DMS114 treated with DMSO at 0.1 percent for 48 hours (cell line): ENCODE measurements at regions not wholly inside any gene's neighbourhood (a gene's known extent, or its start where the extent isn't known, plus 50 kb on each side); places are given as distances from the start of the nearest gene placed in this dataset.
"Not testable (repeated sequence)": the region's sequence is repeated elsewhere in the genome, so short reads cannot be mapped to it uniquely, and the experiment has no call there.

ENCODE experiments used
- DNase-seq: peaks from one replicate; lab custom pipeline; 2025; ENCODE audit not compliant: unreplicated experiment; lab: John Stamatoyannopoulos, UW

DNA sequence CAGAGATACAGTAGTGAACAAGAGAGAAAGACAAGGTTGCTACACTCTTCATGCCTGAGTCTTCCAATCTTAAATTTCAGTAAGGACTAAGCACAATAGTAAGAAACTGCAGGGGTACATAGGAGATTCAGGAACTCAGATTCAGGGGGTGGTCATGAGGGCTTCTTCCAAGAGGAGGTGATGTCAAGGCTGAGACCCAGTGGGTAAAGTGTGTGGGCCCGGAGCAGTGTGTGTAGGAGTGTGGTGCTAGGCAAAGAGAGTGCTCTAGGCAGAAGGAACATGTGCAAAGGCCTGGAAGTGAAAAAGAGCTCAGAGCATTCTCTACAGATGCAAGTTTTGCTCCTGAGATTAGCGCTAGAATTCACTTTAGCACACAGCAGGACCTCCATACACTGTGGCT is 102.9 kb upstream of the SPATA12 start:
- DNase-seq = no peak

DNA sequence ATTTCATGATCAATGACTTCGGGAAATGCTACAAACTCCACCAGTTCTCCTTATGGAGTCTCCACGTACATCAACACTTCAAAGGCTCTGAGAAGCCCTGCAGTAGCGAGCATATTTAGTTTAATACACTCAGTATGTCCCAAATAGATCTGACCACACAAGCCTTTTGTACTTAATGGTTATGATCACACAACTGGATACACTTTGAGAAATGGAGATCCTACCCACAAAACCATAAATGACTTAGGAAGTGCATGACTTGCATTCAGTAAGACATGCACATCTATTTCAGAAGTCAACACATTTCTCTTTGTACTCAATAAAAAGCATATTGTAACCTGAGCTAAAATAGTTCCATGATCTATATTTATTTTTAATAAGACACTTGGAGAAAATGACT is 103.6 kb upstream of the SPATA12 start:
- no peak for DNase-seq

DNA sequence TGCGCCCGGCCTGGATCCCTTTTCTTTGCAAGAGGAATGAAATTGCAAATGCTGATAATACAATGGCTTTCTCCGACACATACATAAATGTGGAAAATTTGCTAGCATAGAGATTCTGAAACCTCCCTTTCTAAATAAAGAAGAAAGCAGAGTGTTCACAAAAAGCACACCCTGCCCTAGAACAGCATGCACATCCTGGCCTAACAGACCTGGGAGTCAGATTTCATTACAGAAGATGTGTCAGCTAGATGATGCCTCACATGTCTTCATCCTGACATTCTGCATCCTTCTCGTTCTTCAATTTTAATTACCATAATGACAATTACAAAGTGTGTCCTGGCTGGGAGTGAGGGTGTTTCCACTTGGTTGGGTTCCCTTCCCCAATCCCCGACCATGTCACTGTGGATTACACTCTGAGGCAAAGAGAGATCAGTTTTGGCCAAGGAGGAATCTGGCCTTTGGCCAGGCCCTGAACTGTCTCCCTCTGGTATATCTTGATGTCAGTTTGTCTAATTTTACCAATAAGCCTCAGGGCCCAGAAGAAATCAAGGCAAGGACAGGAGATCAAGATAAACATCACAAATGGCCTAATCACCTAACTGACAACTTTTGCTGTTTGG is 104.9 kb upstream of the SPATA12 start:
- no peak for DNase-seq

DNA sequence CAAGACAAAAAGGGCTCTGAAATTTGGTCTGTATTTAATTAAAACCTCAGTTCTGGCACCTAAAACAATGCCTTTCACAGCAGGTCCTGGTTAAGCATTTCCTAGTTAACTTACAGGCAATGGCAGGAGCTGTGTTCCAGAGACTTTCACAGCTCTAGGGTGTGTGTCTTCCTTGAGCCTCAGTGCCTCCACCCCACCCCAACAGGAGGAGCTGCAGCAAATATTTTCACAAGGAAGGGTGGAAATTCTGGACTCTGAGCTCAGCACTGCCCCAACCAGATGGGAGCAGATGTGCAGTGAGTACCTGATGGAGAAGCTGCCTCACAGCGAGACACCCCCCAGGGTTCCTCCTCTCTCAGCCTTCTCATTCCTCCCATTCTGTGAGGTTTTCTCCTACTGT is 106.3 kb upstream of the SPATA12 start:
- DNase-seq = no peak

DNA sequence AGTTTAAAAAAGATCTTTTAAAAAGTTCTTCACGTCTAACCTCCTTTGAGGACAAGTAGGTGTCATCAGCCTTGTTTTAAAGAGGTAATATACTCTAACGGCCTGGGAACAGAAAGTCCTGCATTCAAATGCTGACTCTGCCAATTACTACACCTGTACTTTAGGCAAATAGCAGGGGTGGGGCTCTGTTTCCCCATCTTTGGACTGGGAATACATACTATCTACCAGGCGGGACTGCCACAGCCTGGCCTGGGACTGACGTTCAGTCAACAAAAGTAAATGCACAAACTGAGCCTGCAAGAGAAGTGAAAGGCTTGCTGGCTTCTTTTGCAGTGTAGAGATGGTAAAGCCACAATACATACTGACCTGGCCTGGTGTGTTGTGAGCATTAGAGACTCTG is 107.6 kb upstream of the SPATA12 start:
- no peak for DNase-seq

DNA sequence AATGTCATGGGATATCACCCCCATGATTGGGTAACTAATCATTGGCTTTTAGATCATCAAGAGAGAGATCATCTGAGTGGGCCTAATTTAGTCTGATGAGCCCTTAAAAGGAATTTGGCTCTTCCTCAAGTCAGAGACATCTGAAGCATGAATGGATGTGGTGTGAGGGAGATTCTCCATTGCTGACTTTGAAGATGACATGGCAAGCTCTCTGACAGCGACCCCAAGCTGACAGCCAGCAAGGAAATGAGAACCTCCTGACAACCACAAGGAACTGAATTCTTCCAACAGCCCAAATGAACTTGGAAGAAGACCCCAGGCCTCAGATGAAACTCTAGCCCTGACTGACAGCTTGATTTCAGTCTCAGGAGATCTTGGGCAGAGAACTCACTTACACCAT is 108.4 kb upstream of the SPATA12 start:
- no peak for DNase-seq

DNA sequence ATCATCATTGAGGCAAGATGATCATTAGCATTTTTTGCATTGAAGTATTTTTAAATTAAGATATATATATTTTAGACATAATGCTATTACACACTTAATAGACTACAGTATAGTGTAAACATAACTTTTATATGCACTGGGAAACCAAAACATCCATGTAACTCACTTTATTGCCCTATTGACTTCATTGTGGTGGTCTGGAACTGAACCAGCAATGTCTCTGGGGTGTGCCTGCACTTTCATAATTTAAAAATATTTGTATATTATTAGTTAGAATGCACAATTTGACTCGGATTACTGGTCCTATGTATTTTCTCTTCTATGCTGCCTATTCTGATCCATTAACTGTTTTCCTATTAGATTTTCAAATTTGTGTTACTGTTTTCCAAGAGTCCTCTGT is 109.1 kb upstream of the SPATA12 start:
- no peak for DNase-seq

DNA sequence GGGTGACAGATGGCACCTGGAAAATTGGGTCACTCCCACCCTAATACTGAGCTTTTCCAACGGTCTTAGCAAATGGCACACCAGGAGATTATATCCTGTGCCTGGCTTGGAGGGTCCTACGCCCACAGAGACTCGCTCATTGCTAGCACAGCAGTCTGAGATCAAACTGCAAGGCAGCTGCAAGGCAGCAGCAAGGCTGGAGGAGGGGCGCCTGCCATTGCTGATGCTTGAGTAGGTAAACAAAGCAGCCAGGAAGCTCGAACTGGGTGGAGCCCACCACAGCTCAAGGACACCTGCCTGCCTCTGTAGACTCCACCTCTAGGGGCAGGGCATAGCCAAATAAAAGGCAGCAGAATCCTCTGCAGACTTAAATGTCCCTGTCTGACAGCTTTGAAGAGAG is 115.1 kb upstream of the SPATA12 start:
- not testable (repeated sequence) for DNase-seq

DNA sequence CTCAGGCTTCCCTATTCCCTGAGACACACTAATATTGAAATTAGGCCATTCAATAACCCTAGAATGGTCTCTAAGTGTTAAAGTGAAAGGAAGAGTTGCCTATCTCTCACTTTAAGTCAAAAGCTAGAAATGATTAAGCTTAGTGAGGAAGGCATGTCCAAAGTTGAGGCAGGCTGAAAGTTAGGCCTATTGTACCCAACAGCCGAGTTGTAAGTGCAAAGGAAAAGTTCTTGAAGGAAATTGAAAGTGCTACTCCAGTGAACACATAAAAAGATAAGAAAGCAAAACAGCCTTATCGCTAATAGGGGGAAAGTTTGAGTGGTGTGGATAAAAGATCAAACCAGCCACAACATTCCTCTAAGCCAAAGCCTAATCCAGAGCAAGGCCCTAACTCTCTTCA is 117.9 kb upstream of the SPATA12 start:
- no peak for DNase-seq

DNA sequence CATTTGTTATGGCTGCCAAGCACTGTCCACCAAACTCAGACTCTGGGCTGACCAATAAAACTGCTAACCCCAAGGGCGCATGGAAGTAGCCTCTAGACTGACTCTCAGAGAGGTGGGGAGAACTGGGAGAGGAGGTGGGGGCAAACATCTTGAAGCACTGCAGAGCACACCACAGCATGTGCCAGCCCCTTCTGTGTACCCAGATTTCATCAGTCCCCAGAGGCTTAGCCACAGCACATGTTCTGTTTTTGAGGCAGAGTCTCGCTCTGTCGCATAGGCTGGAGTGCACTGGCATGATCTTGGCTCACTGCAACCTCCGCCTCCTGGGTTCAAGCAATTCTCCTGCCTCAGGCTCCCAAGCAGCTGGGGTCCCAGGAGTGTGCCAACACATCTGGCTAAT is 119.5 kb upstream of the SPATA12 start:
- DNase-seq = no peak

DNA sequence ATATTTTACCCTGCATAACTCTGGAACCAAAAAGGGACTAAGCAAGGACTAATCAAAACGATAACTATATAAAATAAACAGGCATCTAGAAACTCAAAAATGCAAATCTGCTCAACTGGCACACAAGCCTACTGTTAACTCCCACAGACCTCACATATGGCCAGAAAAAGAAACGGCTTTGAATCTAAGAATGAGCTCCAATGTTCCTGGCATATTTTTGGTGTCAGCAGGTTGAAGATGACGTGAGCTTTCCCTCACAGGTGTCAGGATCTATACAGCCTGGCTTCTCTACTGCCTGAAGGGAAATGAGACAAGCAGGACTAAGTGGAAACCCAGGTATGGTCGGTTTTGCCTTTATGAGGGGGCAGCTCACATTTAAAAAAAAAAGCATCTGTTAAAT is 120.1 kb upstream of the SPATA12 start:
- DNase-seq = no peak

DNA sequence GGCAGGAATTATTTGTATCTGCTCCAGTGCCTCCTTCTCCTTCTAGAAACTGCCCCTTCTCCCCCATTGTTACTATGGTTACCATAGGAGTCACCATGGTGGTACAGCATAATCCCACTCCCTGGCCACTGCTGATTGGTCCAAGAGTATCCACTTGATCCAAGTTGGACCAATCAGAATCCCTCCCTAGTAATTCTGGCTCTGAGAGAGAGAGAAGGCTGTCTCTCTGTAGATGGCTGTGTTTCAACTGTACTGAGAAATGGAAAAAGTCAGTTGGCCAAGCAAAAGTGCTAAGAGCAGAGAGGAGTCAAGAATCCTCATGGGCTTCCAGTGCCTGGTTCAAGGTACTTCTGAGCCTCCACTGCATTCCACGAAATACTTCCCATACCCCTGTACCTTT is 120.6 kb upstream of the SPATA12 start:
- DNase-seq = no peak

DNA sequence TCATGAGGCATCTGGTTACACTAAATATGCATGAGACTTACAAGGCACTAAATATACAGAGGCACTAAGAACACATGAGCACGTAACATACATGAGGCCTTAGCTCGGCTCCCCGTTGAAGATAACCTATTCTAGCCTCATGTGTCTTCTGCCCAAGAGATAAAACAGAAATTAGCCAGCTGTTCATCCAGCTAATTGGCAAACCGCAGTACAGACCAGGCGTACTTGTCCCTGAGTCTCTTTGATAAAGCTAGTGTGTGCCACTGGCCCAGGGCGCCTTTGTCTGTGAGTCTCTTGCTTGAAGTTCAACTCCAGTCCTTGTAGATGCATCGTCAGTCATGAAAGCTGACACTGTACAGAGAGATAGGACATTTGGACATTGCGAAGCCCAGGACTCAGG is 121.9 kb upstream of the SPATA12 start:
- no peak for DNase-seq

DNA sequence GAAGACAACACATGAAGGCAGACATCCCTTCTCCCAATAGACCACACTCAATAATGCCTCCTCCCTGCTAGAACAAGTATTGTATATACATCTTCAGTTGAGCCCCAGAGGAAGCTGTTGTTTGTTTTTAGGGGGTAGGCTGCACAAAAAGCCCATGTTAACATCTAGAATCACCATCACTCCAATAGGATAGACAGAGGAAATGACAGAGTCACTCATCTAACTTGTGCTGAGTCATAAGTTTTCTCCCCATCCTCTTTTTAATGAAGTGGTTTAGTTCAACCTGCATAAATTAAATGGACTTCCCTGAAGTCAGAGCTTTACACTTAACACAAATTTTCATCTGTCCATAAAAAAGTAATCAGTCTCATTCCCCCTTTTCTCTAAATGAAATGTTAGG is 122.9 kb upstream of the SPATA12 start:
- no peak for DNase-seq

DNA sequence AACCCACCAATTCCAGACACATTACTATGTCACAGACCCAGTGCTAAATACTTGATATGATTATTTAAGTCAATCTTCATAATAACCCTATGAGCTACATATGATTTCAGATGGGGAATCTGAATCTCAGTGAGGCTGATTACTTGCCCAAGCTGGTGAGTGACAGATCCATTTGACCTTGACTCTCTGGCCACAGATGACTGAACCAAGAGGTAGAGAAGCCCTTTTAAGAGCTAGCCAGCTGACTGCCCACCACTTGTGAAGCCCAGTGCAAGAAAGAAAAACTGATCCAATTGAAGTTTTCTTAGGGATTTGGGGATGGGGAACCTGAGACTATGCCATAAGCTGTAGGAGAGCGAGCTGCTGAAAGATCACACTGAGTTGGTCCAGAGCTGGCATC is 124.7 kb upstream of the SPATA12 start:
- DNase-seq = no peak

DNA sequence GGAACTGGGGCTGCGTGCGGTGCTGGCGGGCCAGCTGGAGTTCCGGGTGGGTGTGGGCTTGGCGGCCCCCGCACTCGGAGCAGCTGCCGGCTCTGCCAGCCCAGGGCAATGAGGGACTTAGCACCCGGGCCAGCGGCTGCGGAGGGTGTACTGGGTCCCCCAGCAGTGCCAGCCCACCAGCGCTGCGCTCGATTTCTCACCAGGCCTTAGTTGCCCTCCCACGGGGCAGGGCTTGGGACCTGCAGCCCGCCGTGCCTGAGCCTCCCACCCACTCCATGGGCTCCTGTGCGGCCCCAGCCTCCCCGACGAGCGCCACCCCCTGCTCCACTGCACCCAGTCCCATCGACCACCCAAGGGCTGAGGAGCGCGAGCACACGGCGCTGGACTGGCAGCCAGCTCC is 126.0 kb upstream of the SPATA12 start:
- not testable (repeated sequence) for DNase-seq

DNA sequence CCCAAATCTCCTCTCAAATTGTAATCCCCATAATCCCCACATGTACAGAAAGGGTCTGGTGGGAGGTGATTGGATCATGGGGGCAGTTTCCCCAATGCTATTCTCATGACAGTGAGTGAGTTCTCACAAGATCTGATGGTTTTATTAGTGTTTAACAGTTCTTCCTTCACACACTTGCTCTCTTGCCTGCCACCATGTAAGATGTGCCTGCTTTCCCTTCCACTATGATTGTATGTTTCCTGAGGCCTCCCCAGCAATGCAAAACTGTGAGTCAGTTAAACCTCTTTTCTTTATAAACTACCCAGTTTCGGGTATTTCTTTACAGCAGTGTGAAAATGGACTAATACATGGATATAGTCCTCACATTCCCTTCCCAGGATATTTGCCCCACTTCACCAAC is 126.7 kb upstream of the SPATA12 start:
- no peak for DNase-seq

DNA sequence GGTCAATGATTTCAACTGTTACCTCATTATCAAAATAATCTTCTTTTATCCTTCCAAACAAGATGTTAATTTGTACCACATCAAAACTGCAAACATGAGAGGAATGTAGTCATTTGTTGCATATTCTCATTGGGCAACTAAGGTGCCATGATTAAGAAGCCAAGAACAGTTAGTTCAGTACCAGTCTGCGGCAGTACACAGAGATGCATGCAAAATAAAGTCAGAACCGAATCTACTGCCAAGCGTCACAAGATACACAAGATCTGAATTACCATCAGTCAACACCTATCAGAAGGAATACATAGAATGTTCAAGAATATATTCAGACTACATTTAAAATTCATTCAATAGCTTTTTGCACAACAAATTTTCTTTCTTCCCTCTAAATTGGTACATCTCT is 127.6 kb upstream of the SPATA12 start:
- DNase-seq = no peak

DNA sequence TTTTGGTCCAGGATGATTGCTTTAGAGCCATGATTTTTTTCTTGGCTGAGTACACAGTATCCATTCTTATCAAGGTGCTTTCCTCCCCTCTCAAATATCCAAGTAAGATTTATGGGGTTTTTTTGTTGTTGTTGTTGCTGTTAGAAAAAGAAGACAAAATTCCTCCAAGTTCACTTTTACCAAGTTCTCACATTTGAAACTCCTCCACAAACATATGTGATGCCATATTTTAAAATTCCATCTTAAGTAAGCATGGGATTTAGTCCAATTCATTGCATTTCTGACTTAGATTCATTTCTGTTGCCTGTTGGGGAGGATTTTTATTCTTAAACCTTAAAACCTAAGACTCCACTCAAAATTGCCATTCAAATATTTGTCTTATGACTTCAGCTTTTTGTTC is 128.6 kb upstream of the SPATA12 start:
- no peak for DNase-seq

DNA sequence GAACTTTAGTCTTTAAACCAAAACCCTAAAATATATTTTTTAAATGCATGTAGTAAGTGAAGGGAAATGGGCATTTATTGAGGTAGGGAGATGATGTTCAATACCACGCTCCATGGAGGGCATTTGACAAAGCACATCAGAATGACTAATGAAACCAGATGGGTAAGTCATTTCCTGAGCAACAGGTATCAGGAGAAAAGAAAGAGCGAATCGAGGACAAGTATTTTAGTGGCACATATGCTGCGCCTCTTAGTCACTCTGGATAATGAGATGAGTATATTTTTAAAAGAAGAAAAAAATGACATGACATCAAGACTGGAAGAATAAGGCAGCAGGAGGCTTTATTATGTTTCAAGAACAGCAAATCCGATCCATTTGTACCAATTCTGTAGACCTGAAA is 129.0 kb upstream of the ARHGEF3 start:
- DNase-seq = no peak

DNA sequence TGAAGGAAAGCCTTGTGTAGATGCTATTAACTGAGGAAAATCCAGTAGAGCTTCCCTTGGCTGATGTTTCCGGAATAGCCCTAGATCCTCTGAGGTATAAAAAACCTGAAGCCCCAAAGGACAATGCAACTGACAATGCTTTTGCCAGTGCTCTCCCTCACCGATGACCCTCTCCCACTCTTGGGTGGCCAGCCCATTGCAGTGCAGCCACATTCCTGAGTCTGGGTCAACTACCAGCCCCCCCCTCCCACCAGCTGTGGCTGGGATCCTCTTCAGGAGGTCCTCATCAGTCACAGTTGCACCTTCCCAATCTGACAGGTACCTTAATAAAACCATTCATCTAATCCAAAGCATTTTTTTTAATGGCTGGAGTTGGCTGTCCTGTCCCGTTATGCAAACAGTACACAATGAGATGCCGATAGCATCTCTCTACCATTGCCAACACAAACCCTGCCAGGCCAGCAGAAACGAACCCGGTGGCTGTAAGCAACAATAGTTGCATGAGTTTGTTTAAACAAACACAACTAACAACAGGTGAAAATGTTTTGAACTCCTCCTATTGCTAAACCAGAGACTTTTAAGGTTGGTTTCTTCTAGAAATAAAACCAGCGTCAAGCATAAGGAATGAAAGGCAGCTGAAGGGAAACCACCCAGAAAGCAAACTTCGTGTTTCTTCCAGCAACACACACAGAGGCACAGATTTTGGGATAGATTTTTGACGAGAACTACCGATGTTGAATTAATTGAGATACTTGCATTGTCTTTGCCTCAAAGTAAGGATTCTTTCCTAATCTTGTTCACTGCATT is 128.3 kb upstream of the ARHGEF3 start:
- DNase-seq = no peak

DNA sequence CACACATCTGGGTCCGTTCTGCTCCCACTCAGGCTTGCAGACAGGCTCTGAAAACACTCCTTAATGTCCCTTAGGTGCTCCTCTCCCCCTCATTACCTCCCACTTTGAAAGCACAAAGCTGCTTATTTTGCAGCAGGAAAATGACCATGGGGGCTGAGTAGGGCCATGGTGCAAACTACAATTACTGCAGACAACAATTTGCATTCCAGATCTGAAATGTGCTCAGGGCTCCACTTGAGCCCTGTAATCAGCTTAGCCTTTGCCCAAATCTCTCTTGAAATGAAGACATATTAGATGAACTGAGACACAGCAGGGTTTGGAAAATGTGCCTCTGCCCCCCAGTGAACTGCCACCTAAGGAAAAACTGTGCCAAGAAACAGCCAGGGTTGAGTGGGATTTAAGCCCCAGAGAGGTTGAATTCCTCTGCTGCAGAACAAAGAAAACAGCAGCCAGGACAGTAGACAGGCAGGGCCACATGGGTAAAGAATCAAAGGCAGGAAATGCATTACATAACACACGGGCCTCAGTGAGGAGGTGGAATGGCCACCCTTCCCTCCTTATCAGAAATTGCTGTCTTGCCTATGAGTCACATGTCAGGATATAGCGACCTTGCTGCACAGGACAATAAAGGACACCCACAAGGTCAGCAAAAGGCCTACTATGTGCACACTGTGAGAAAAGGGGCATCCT is 126.8 kb upstream of the ARHGEF3 start:
- DNase-seq = no peak
